Stimulated activated CD4-positive, alpha-beta T cell treated with anti-CD3 and anti-CD28 coated beads, Interleukin-15, amount 100 ng/mL, for 1 hour (primary cell): ENCODE measurements at regions not wholly inside any gene's neighbourhood (a gene's known extent, or its start where the extent isn't known, plus 50 kb on each side); places are given as distances from the start of the nearest gene placed in this dataset.
"Not testable (repeated sequence)": the region's sequence is repeated elsewhere in the genome, so short reads cannot be mapped to it uniquely, and the experiment has no call there.

ENCODE experiments used
- DNase-seq, 2 donors: peaks; one replicate each; pipeline ENCODE4 v3.0.0-alpha.2; 2020; ENCODE audit warnings: low read depth in 1 of 2, low spot score in 1 of 2

DNA sequence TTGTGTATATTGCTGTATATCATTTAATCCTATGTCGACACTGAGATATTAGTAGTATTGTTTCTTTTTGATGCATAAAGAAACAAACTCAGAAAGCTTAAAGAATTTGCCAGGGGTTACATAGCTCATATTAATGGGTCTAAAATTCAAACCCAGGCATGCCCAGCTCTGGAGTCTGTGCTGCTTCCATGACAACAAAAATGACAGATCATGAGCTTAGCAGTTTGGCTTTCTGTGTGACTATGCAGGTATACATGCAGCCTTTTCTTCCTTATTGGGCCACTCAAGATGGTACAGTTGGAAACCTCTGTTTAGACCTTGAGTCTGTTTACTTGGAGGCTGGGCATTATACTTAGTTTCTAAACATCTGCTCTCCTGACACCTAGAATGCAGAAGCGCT, 220.5 kb upstream of the TENM4 start:
- no peak for DNase-seq

GRCh38 chr11:79648766-79649520, 208.1 kb upstream of the TENM4 start:
- no peak for DNase-seq

GRCh38 chr11:79637219-79637618, 196.4 kb upstream of the TENM4 start:
- no peak for DNase-seq

- DNase-seq, result no peak
Measured at GRCh38 chr11:79634905-79635304, 194.1 kb upstream of the TENM4 start.

DNA sequence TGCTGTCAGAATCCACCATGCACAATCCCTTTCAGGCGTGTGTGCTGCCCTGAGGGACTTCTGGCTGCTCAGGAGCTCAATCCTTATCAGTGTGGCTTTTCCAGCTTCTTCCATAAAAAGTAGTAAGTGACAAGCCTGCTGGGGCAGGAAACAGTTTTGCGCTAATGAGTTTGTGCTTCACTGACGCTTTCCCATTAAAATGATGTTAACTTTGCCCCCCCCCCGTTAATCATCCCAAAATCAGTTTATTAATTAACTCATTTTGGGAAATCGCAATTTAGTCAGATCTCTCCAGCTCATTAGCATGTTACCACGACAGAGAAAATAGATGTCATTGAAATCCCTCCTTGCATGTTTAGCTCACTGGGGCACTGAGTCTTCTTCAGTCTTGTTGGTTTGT, 186.5 kb upstream of the TENM4 start:
- DNase-seq, result no peak

GRCh38 chr11:79626135-79627075, 185.6 kb upstream of the TENM4 start:
- DNase-seq, result no peak

GRCh38 chr11:79623375-79623774, 182.5 kb upstream of the TENM4 start:
- no peak for DNase-seq

- no peak for DNase-seq
Measured at GRCh38 chr11:79617561-79617960, 176.7 kb upstream of the TENM4 start.

DNA sequence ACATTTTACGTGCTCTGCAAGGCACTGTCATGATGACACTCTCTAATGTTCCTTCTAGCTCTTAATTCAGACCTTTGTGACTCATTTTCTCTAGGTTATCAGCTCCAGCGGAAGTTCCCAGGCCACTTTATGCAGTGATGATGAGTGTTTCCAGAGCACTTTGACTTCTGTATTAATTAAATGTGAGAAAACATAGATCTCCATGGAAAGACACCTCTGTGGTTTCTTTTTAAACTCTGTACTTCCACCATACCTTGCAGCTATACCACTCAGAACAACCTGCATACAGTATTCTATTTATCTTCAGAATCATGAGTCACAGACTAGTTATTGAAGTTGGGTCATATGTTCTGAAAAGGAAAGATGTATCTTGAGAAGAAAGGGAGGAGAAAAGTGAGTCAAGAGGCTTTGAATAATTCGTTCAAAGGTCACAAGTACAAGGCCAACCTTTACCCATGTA, 175.6 kb upstream of the TENM4 start:
- no peak for DNase-seq

GRCh38 chr11:79615425-79615824, 174.6 kb upstream of the TENM4 start:
- no peak for DNase-seq

DNA sequence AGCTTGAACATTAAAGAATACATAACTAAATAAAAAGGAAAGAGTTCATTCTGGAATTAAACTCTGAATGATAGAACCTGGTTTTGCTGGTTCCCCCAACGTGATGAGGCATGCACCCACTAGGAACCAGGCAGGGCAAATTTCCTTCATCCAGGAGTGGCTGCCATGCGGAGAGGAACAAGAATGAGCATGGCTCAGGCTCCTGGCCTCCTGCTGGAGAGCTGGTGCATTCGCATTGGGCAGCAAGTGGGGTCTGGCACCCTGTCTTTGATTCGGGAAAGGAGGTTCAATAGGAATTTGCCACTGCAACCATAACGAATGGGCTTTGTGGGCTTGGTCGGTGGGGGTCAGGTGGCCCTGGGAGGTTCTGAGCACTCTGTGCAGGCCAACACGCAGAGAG, 169.8 kb upstream of the TENM4 start:
- DNase-seq, result no peak

DNA sequence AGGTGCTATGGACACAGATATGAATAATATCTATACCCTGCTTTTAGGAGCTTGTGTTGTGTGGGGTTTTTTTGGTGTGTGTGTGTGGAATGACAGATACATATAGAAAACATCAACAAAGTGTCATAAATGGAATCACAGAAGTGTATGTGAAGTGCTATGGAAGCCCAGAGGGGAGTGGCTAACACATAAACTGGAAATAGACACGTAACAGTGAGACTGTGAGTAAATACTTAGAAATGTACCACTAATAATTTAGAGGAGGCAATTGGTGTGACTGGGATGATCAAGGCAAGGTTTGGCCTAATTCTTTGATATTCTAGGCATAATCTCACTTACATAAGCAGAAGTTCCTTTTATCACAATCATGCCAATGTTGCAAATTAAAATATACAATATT, 169.3 kb upstream of the TENM4 start:
- DNase-seq, result no peak

DNA sequence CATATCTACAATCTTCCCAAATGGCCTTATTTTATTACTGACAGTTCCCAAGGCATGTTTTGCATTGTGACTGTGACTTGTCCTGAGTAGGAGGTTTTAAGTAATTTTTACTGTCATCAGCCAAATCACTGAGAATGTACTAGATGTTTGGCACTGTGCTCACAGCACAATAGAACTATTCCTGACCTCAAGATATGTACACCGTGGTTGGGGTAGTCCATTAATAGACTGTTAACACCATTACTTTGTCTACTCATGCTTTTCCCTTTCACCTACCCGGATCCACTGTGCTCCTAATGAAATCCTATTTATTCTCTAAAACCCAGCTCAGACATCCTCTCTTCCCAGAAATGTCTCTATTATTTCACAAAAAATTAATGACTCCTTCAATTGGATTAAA, 168.7 kb upstream of the TENM4 start:
- DNase-seq, result no peak

DNA sequence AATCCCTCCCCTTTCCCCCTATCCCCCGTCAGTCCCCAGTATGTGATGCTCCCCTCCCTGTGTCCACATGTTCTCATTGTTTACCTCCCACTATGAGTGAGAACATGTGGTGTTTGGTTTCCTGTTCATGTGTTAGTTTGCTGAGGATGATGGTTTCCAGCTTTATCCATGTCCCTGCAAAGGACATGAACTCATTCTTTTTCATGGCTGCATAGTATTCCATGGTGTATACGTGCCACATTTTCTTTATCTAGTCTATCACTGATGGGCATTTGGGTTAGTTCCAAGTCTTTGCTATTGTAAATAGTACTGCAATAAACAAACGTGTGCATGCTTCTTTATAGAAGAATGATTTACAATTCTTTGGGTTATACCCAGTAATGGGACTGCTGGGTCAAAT, 165.6 kb upstream of the TENM4 start:
- DNase-seq, result not testable (repeated sequence)

DNA sequence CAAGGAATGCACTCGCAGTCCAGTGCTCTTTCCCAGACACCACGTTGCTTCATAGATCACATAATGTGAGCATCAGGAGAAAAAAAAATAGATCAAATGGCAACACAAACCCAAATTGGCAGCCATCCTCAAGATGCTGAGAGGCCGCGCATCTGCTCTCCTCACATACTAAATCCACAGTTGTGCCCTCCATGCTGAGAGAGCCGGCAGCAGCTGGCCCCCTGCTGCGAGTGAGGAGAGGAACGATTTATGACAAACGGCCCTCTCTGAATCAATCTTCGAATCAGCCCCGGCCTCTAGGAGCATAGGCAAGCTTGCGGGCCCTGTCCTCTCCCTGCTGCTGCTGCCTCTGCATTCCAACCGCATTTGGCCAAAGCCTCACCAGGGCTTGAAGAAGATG, 159.9 kb upstream of the TENM4 start:
- no peak for DNase-seq

GRCh38 chr11:79594834-79595233, 154.0 kb upstream of the TENM4 start:
- no peak for DNase-seq

- no peak for DNase-seq
Measured at GRCh38 chr11:79592824-79593223, 152.0 kb upstream of the TENM4 start.

DNA sequence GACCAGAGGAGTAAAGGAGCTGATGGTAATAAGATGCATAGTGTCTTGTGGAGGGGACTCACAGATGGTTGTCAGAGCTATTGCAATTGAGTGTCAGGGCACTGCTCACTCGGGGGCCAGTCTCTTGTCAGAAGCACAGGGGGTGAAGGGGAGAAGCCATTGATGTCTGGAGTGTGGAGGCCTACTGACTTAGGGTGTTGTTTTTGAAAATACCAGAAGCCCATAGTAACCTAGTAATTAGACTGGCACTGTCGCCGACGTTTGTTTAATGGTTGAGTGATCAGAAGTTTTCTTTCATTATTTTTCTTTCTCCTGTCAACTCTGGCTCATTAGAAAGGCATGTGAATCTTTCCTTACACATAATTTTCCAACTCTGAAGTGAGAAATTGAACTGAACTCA, 151.6 kb upstream of the TENM4 start:
- no peak for DNase-seq

DNA sequence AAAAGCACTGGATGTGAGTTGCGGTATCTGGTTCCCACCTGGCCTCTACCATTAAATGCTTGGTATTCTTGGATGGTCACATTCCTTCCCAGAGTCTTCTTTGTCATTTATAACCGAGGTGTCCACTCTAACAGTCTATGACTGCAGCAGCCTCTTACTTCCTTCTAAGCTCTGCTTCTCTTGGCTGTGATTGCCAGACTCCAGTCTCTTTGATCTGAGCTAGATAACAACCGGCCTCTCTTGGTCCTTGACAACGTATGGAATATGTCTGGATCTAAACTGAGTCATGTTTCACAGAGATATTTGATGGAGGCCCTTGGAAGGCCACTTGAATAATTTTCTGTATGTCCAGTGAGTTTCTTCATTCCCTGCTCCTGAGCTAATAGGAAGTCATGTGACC, 141.6 kb upstream of the TENM4 start:
- DNase-seq, result no peak

DNA sequence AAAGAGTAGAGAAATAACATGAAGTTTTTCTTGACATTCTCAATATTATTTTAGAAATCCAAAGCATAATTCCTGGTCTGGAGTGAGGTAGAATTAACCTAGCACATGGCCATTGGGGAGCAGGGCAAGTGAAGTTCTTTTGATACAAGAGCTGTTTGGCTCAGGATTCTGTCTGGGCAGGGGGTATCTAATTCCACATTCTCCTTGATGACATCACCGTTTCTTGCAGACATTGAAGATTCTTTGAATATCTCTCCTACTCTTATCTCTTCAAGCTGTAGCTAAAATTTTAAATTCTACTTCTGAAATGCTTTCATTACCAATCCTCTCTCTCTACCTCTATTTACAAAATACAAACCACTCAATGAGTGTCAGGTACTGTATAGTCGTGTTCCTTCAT, 138.2 kb upstream of the TENM4 start:
- no peak for DNase-seq

DNA sequence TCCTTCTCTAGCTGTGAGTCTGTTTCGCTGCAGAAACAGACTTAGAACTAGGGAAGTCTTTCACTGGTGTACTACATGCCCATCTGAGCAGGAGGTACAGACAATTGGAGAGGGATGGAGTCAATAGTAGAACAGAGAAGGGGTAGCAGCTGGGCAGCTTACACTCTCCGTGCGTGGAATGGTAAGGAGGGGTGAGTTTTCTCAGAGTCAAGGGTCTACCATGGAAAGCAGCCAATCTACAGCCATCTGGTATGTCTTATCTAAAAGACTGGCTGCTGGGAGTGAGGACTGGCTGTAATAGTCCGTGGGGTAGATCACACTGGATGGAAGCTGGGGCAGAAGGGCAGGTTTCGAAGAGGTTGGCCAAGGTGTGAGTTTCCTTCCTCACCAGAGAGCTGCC, 137.3 kb upstream of the TENM4 start:
- no peak for DNase-seq

- no peak for DNase-seq
Measured at GRCh38 chr11:79575701-79576100, 134.9 kb upstream of the TENM4 start.
